Embryonic facial prominence (tissue), 1 donor: ENCODE measurements at regions not wholly inside any gene's neighbourhood (a gene's known extent, or its start where the extent isn't known, plus 50 kb on each side); places are given as distances from the start of the nearest gene placed in this dataset.
"Not testable (repeated sequence)": the region's sequence is repeated elsewhere in the genome, so short reads cannot be mapped to it uniquely, and the experiment has no call there.

Experiments
- DNase-seq: peaks from one replicate; pipeline ENCODE4 v3.0.0-alpha.2; 2016; ENCODE audit errors: extremely low spot score

GRCh38 chr11:25319127-25319526 is 822.3 kb downstream of the LUZP2 start:
- no peak for DNase-seq

GRCh38 chr11:25327656-25328055 is 830.8 kb downstream of the LUZP2 start:
- DNase-seq = no peak

GRCh38 chr11:25339281-25339680 is 842.4 kb downstream of the LUZP2 start:
- DNase-seq = no peak

- DNase-seq = no peak
Observed at GRCh38 chr11:25349537-25349936, 852.7 kb downstream of the LUZP2 start.

- DNase-seq = no peak
Observed at GRCh38 chr11:25350899-25351803, 854.3 kb downstream of the LUZP2 start.

- no peak for DNase-seq
Observed at GRCh38 chr11:25357133-25357532, 860.3 kb downstream of the LUZP2 start.

- DNase-seq = no peak
Observed at GRCh38 chr11:25377466-25377865, 880.6 kb downstream of the LUZP2 start.

- no peak for DNase-seq
Observed at GRCh38 chr11:25396847-25397246, 900.0 kb downstream of the LUZP2 start.

- DNase-seq = no peak
Observed at GRCh38 chr11:25408146-25408545, 911.3 kb downstream of the LUZP2 start.

GRCh38 chr11:25415793-25416192 is 916.1 kb upstream of the ANO3 start:
- no peak for DNase-seq

GRCh38 chr11:25423436-25424199 is 908.3 kb upstream of the ANO3 start:
- no peak for DNase-seq

- no peak for DNase-seq
Observed at GRCh38 chr11:25432376-25432775, 899.6 kb upstream of the ANO3 start.

- DNase-seq = no peak
Observed at GRCh38 chr11:25435197-25435596, 896.7 kb upstream of the ANO3 start.

- DNase-seq = no peak
Observed at GRCh38 chr11:25436326-25436725, 895.6 kb upstream of the ANO3 start.

GRCh38 chr11:25441421-25441820 is 890.5 kb upstream of the ANO3 start:
- no peak for DNase-seq

- peak; percentile 26 for DNase-seq
Observed at GRCh38 chr11:25449091-25449490, 882.8 kb upstream of the ANO3 start.

- DNase-seq = no peak
Observed at GRCh38 chr11:25453471-25453870, 878.5 kb upstream of the ANO3 start.

GRCh38 chr11:25456211-25456610 is 875.7 kb upstream of the ANO3 start:
- DNase-seq = no peak

- no peak for DNase-seq
Observed at GRCh38 chr11:25483915-25484635, 847.9 kb upstream of the ANO3 start.

- DNase-seq = no peak
Observed at GRCh38 chr11:25485315-25485714, 846.6 kb upstream of the ANO3 start.

GRCh38 chr11:25486338-25486737 is 845.6 kb upstream of the ANO3 start:
- not testable (repeated sequence) for DNase-seq

GRCh38 chr11:25488176-25488575 is 843.8 kb upstream of the ANO3 start:
- not testable (repeated sequence) for DNase-seq
